ENCODE measurements at regions not wholly inside any gene's neighbourhood (a gene's known extent, or its start where the extent isn't known, plus 50 kb on each side); places are given as distances from the start of the nearest gene placed in this dataset.

DNA sequence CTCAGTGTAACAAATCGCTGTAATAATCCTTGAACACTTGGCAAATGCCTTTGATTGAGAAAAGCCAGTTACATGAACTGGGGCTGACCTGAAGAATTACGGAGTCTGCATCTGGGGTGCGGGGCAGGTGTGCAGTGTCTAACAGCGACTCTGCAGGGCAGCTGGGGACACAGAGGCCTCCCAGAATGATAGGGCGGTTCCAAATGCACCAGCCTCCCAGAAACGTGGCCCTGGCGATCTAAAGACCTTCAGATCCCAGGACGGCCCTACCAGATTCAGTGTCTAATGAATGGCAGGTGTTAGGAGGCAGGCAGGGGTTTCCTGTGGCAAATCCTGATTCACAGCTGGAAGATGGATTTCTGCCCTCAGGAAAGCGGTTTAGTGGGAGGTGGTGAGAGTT lies 100.5 kb upstream of the RGMA start:
- intact Hi-C loops (cut with DNase I; ENCODE audit: low total_unique reads), result no loop called here
- WGBS, 2 donors, result 62 to 67% methylated on average over 9 of the region's 9 CpGs
- TF ChIP-seq, protein P1, sequence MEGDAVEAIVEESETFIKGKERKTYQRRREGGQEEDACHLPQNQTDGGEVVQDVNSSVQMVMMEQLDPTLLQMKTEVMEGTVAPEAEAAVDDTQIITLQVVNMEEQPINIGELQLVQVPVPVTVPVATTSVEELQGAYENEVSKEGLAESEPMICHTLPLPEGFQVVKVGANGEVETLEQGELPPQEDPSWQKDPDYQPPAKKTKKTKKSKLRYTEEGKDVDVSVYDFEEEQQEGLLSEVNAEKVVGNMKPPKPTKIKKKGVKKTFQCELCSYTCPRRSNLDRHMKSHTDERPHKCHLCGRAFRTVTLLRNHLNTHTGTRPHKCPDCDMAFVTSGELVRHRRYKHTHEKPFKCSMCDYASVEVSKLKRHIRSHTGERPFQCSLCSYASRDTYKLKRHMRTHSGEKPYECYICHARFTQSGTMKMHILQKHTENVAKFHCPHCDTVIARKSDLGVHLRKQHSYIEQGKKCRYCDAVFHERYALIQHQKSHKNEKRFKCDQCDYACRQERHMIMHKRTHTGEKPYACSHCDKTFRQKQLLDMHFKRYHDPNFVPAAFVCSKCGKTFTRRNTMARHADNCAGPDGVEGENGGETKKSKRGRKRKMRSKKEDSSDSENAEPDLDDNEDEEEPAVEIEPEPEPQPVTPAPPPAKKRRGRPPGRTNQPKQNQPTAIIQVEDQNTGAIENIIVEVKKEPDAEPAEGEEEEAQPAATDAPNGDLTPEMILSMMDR (IDR thresholded peaks at IDR 0.05), result no peak
- TF ChIP-seq POLR2A (IDR thresholded peaks at IDR 0.05), result no peak
- no peak overlapping the region for H3K4me3 ChIP-seq (ENCODE audit: low read depth, poor library complexity, severe bottlenecking)
- DNase-seq (ENCODE audit: low spot score in 2 of 2), result peak in 1 of 2 donors; percentile 43

DNA sequence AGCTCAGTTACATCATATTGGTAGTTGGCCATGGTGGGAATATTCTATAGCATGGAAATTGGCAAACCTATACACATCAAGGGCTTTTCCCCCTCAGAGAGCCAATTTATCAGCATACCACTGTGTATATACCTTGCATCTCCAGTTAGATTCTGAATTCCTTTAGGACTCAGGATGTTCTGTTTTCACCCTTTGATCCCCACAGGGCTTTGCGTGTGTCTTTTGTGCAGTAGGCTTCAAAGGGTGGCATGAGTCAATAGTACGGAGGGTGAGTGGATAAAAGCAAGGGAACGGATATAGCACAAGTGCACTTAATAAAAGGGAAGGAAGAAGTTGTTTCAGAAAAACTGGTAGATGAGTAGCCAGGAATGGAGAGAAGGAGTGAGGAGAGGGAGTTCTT lies 99.2 kb upstream of the RGMA start:
- no peak for DNase-seq (ENCODE audit: low spot score in 2 of 2)
- 75 to 83% methylated on average over 3 of the region's 3 CpGs for WGBS, 2 donors
- H3K4me3 ChIP-seq (ENCODE audit: low read depth, poor library complexity, severe bottlenecking), result no peak overlapping the region
- TF ChIP-seq, protein P1 (IDR thresholded peaks at IDR 0.05), result no peak
- TF ChIP-seq POLR2A (IDR thresholded peaks at IDR 0.05), result no peak
- intact Hi-C loops (cut with DNase I; ENCODE audit: low total_unique reads), result no loop called here

DNA sequence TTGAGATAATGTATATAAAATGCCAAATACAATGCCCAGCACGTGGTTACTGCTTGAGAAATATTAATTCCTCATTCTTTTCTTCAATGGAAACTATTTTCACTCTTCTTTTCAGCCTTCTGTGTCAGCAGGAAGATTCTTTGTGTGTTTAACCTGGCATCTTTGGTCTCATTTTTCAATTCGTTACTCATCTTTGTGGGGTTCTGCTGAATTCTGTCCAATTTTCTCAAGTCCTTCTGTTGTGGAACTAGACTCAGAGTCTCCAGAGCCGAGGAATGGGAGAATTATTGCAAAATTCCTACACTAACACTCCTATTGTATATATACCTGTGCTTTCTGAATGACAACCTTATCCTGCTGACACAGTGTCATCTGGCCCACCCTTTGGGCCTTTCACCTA lies 96.8 kb upstream of the RGMA start:
- TF ChIP-seq, protein P1 (IDR thresholded peaks at IDR 0.05), result no peak
- TF ChIP-seq POLR2A (IDR thresholded peaks at IDR 0.05), result no peak
- 55 to 78% methylated on average over 3 of the region's 3 CpGs for WGBS, 2 donors
- no peak overlapping the region for H3K4me3 ChIP-seq (ENCODE audit: low read depth, poor library complexity, severe bottlenecking)
- intact Hi-C loops (cut with DNase I; ENCODE audit: low total_unique reads), result no loop called here
- DNase-seq (ENCODE audit: low spot score in 2 of 2), result no peak

DNA sequence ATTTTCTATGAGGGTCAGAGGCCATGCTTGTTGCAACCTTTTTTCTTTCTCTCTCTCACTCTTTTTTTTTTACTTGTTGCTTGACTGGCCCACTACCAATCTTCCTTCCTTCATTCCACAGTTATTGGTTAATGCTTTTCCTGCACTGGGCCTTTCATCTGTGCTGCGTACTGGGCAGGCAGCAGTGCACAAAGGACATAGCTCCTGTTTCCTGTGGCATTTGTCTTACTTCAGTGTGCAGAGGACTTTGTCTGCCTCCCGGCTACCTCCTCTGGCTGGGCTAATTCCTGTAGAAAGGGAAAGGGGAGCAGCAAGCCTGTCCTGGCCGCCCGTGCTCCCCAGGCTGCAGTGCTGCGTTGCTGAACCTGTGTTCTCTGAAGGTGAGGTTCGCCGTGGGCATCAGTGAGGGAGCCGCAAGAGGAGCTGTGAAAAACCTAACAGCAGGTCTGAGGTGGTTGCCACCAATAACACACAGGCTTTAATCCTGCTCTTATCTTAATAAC lies 93.7 kb upstream of the RGMA start:
- peak in 1 of 2 donors; percentile 74 for DNase-seq (ENCODE audit: low spot score in 2 of 2)
- no peak for TF ChIP-seq POLR2A (IDR thresholded peaks at IDR 0.05)
- TF ChIP-seq, protein P1 (IDR thresholded peaks at IDR 0.05), result no peak
- intact Hi-C loops (cut with DNase I; ENCODE audit: low total_unique reads), result no loop called here
- no peak overlapping the region for H3K4me3 ChIP-seq (ENCODE audit: low read depth, poor library complexity, severe bottlenecking)
- WGBS, 2 donors, result 72 to 75% methylated on average over 8 of the region's 8 CpGs

DNA sequence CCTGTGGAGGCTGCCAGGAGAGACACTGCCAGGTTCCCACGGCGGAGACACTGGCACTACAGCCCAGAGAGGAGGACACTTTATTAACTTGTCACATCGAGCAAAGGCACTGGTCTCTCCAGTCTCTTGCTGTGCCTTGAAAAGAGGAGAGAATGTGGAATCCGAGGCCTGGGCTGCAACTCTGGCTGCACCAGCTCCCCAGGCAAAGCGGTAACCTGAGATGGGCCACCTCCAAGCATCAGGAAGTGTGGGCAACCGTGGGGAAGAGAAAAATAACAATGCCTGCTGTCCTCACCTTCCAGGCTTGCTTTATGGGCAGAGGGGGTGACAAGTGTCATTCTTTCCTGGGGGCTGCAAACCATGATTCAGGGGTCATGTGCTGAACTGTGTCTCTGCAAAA lies 91.6 kb upstream of the RGMA start:
- DNase-seq (ENCODE audit: low spot score in 2 of 2), result peak in 1 of 2 donors; percentile 50
- TF ChIP-seq, protein P1 (IDR thresholded peaks at IDR 0.05), result no peak
- TF ChIP-seq POLR2A (IDR thresholded peaks at IDR 0.05), result no peak
- 65 to 76% methylated on average over 6 of the region's 6 CpGs for WGBS, 2 donors
- H3K4me3 ChIP-seq (ENCODE audit: low read depth, poor library complexity, severe bottlenecking), result no peak overlapping the region
- intact Hi-C loops (cut with DNase I; ENCODE audit: low total_unique reads), result no loop called here

DNA sequence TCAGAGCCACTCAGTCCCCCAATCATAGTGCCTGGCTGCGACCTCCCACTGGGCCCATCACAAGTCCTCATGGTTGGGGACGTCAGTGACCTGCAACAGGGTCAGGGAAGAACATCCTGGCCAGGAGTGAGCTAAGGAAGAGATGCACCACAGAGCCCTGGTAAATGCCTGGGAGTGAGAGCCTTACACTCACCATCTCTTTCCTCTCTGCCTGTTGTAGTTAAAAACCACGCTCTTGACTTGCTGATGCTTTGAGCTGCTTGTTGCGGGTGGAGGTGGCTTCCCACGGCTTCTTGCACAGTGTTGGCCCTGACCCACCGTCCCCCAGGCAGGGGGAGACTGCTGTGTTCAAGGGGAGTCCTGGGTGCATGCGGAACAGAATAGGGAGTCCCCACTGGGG lies 91.1 kb upstream of the RGMA start:
- TF ChIP-seq POLR2A (IDR thresholded peaks at IDR 0.05), result no peak
- TF ChIP-seq, protein P1 (IDR thresholded peaks at IDR 0.05), result no peak
- intact Hi-C loops (cut with DNase I; ENCODE audit: low total_unique reads), result no loop called here
- no peak overlapping the region for H3K4me3 ChIP-seq (ENCODE audit: low read depth, poor library complexity, severe bottlenecking)
- peak in 1 of 2 donors; percentile 80 for DNase-seq (ENCODE audit: low spot score in 2 of 2)
- 82 to 85% methylated on average over 6 to 7 of the region's 7 CpGs for WGBS, 2 donors
